Upper lobe of right lung (tissue), 1 donor: ENCODE measurements at regions not wholly inside any gene's neighbourhood (a gene's known extent, or its start where the extent isn't known, plus 50 kb on each side); places are given as distances from the start of the nearest gene placed in this dataset.

Experiments
- ATAC-seq: fragments of 200-7000 bp; cut with Tn5 transposase; one replicate; pipeline ENCODE4 v1.9.1; 2020; ENCODE audit warnings: mild to moderate bottlenecking, moderate library complexity
- DNase-seq: peaks from one replicate; pipeline ENCODE4 v3.0.0-alpha.2; 2020
- H3K27ac ChIP-seq: fragments of 200-600 bp; one replicate; pipeline ENCODE4 v1.8.0; 2022
- H3K27me3 ChIP-seq: fragments of 200-600 bp; one replicate; pipeline ENCODE4 v1.8.0; 2022; ENCODE audit warnings: mild to moderate bottlenecking
- H3K36me3 ChIP-seq: fragments of 200-600 bp; one replicate; pipeline ENCODE4 v1.8.0; 2022
- H3K4me1 ChIP-seq: fragments of 200-600 bp; one replicate; pipeline ENCODE4 v1.8.0; 2022
- H3K4me3 ChIP-seq: fragments of 200-600 bp; one replicate; pipeline ENCODE4 v1.8.0; 2022; ENCODE audit warnings: mild to moderate bottlenecking
- H3K9me3 ChIP-seq: fragments of 200-600 bp; one replicate; pipeline ENCODE4 v1.8.0; 2022
- CTCF ChIP-seq: fragments of 200-600 bp; IDR thresholded peaks from one replicate; pipeline ENCODE4 v1.8.0; 2022; ENCODE audit warnings: antibody characterized with exemption
- intact Hi-C: fragments of 100-400 bp; cut with DNase I; formaldehyde crosslinking; loops from one replicate; pipeline ENCODE4 v1.11.0; 2022
- donor health status: DM: no; HTN: yes; CAD: no; lungs with severe emphysema.

GRCh38 chr2:82690757-82691411 is 1768.2 kb downstream of the SUCLG1 start:
- ATAC-seq (no peak), DNase-seq (no peak)
- Histone ChIP-seq H3K27ac (no peak overlapping the region), H3K9me3 (no peaks in the 10 kb centered on the region), H3K36me3 (no peaks in the 10 kb centered on the region), H3K4me3 (no peak overlapping the region), H3K4me1 (no peaks in the 10 kb centered on the region), H3K27me3 (no peaks in the 10 kb centered on the region)
- intact Hi-C loops = no loop called here
- no peak for TF ChIP-seq CTCF

GRCh38 chr2:82675186-82675585 is 1783.9 kb downstream of the SUCLG1 start:
- Histone ChIP-seq H3K27ac (no peak overlapping the region), H3K4me3 (no peak overlapping the region), H3K27me3 (no peaks in the 10 kb centered on the region), H3K4me1 (no peaks in the 10 kb centered on the region), H3K9me3 (no peaks in the 10 kb centered on the region), H3K36me3 (no peaks in the 10 kb centered on the region)
- DNase-seq (no peak), ATAC-seq (no peak)
- no peak for TF ChIP-seq CTCF
- intact Hi-C loops = no loop called here

GRCh38 chr2:82674652-82675051 is 1784.4 kb downstream of the SUCLG1 start:
- no peak for TF ChIP-seq CTCF
- Histone ChIP-seq H3K27ac (no peak overlapping the region), H3K4me1 (no peaks in the 10 kb centered on the region), H3K9me3 (no peaks in the 10 kb centered on the region), H3K27me3 (no peaks in the 10 kb centered on the region), H3K4me3 (no peak overlapping the region), H3K36me3 (no peaks in the 10 kb centered on the region)
- no peak for ATAC-seq
- no peak for DNase-seq
- intact Hi-C loops = no loop called here

GRCh38 chr2:82667491-82667890 is 1791.6 kb downstream of the SUCLG1 start:
- Histone ChIP-seq H3K4me1 (no peaks in the 10 kb centered on the region), H3K36me3 (no peaks in the 10 kb centered on the region), H3K4me3 (no peak overlapping the region), H3K27ac (no peak overlapping the region), H3K9me3 (no peaks in the 10 kb centered on the region), H3K27me3 (no peaks in the 10 kb centered on the region)
- no peak for TF ChIP-seq CTCF
- intact Hi-C loops = no loop called here
- DNase-seq (no peak), ATAC-seq (no peak)

- no peak for DNase-seq
- TF ChIP-seq CTCF = no peak
Measured at GRCh38 chr2:82665691-82666090, 1793.4 kb downstream of the SUCLG1 start.

GRCh38 chr2:82657106-82657505 is 1802.0 kb downstream of the SUCLG1 start:
- Histone ChIP-seq H3K4me3 (no peak overlapping the region), H3K27ac (no peak overlapping the region), H3K36me3 (no peaks in the 10 kb centered on the region), H3K4me1 (no peaks in the 10 kb centered on the region), H3K27me3 (no peaks in the 10 kb centered on the region), H3K9me3 (no peaks in the 10 kb centered on the region)
- no peak for DNase-seq
- no peak for TF ChIP-seq CTCF
- intact Hi-C loops = no loop called here
- no peak for ATAC-seq

More at GRCh38 chr2:82665691-82666090, 1793.4 kb downstream of the SUCLG1 start:
- H3K4me3 ChIP-seq = no peak overlapping the region
- no peaks in the 10 kb centered on the region for H3K36me3 ChIP-seq
- intact Hi-C loops = no loop called here
- H3K9me3 ChIP-seq = no peaks in the 10 kb centered on the region
- H3K27me3 ChIP-seq = no peaks in the 10 kb centered on the region
- no peak for ATAC-seq
- no peak overlapping the region for H3K27ac ChIP-seq
- H3K4me1 ChIP-seq = no peaks in the 10 kb centered on the region
